AG09309 (cell line): ENCODE measurements at regions not wholly inside any gene's neighbourhood (a gene's known extent, or its start where the extent isn't known, plus 50 kb on each side); places are given as distances from the start of the nearest gene placed in this dataset.

Experiments
- DNase-seq: peaks from one replicate; pipeline ENCODE4 v3.0.0-alpha.2; 2010; ENCODE audit warnings: low read depth
- H3K4me3 ChIP-seq: 2 replicates; pipeline ENCODE4 v1.5.1; 2011; ENCODE audit warnings: mild to moderate bottlenecking, low read depth, low read length, moderate library complexity; ENCODE audit not compliant: control insufficient read depth
- TF ChIP-seq, protein P1 (sequence below): IDR thresholded peaks from 2 replicates; pipeline ENCODE4 v1.5.1; 2011; ENCODE audit warnings: mild to moderate bottlenecking, low read depth, low read length, inconsistent platforms; ENCODE audit not compliant: insufficient read depth, control insufficient read depth; ENCODE audit errors: missing control alignments

DNA sequence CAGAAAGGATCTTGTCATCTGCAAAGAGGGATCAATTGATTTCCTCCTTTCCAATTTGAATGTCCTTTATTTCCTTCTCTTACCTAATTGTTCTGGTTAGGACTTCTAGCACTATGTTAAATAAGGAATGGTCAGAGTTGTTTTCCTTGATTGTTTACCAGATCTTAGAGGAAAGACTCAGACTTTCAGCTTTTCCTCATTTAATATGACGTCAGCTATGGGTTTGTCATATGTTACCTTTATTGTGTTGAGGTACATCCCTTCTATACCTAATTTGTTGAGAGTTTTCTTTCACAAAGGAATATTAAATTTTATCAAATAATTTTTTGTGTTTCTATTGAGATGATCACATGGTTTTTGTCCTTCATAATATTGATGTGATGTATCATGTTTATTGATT lies 656.5 kb upstream of the GRAMD2B start:
- TF ChIP-seq, protein P1, sequence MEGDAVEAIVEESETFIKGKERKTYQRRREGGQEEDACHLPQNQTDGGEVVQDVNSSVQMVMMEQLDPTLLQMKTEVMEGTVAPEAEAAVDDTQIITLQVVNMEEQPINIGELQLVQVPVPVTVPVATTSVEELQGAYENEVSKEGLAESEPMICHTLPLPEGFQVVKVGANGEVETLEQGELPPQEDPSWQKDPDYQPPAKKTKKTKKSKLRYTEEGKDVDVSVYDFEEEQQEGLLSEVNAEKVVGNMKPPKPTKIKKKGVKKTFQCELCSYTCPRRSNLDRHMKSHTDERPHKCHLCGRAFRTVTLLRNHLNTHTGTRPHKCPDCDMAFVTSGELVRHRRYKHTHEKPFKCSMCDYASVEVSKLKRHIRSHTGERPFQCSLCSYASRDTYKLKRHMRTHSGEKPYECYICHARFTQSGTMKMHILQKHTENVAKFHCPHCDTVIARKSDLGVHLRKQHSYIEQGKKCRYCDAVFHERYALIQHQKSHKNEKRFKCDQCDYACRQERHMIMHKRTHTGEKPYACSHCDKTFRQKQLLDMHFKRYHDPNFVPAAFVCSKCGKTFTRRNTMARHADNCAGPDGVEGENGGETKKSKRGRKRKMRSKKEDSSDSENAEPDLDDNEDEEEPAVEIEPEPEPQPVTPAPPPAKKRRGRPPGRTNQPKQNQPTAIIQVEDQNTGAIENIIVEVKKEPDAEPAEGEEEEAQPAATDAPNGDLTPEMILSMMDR, result no peak
- H3K4me3 ChIP-seq, result no peak overlapping the region
- DNase-seq, result no peak

DNA sequence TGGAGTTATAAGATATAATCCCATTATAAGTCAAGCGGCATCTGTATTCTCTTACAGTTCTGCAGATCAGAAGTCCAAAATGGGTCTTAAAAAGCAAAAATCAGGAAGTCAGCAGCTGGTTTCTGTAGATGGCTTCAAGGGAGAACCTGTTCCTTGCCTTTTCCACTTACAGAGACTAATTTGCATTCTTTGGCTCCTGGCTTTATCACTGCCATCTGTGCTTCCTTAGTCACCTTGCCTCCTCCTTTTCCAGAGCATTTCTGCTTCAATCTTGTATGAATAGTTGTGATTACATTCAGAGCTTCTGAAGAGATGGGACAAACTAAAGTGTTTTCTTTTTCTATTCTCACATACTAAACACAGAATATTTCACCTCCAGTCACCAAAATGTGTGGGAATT lies 647.3 kb upstream of the GRAMD2B start:
- TF ChIP-seq, protein P1, result no peak
- H3K4me3 ChIP-seq, result no peak overlapping the region
- DNase-seq, result no peak

DNA sequence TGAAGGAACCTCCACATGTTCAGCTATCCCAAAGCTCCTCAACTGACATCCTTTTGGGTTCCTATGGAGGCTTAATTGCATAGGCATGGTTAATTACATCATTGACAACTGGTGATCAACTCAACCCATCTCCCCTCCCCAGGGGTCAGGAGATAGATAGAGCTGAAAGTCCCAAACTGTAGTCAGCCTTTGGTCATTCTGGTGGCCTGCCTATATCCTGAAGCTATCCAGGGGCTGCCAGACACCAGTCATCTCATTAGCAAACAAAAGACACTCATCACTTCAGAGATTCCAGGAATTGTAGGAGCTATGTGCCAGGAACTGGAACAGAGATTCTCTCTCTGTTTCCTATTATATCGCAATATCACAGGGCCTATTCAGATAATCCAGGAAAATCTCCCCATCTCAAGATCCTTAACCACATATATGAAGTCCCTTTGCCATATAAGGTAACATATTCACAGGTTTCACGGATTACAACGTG lies 646.5 kb upstream of the GRAMD2B start:
- no peak for DNase-seq
- TF ChIP-seq, protein P1, result no peak
- H3K4me3 ChIP-seq, result no peak overlapping the region

DNA sequence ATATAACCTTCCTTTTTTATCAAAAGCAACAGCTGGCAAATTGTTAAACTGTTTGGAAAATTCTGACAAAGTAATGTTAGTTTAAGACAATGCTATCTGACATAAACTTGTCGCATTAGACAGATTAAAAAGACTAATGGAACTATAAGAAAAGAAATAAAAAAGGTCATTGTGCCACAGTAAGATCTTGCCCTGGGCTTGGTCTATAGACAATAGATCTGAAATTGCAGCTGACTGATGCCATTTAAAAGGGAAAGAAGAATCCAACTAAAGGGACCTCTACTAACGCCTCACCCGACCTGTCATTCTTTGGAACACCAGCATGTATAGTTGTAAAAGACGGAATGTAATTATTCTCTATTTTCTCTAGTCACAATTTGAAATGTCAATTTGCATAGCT lies 644.4 kb upstream of the GRAMD2B start:
- DNase-seq, result no peak
- TF ChIP-seq, protein P1, result no peak

DNA sequence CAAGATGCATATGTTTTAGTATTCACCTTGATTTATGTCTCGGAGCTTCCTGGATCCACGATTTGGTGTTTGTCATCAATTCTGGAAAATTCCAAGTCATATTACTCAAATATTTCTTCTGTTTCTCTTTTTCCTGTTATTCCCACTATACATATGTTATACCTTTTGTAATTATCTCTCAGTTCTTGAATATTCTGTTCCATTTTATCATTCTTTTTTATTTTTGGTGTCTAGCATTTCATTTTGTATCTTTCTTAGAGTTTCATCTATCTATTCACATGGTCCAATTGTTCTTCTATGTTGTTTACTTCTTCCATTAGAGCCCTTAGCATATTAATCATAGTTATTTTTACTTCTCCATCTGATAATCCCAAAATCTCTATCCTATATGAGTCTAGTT lies 637.8 kb upstream of the GRAMD2B start:
- no peak for DNase-seq
- TF ChIP-seq, protein P1, result no peak
- no peak overlapping the region for H3K4me3 ChIP-seq

More for the DNA sequence above, 644.4 kb upstream of the GRAMD2B start:
- H3K4me3 ChIP-seq, result no peak overlapping the region

DNA sequence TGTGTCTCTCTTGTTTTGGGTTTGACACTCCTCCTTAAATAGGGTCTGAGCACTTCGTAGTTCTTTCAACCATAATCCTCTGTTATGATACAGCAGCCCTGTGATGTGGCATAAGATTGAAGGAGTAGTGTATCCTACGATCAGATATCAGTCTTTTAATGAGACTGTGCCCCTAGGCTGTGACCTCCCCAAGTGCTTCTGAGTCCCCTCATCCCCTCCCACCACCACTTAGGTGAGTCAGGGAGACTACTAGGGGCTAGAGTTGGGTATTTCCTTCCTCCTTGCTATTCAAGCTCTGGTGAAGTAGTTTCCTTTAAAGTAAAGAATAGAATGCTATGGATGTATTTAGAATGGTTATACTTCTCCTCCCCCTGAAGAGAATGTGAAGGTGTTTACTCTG lies 637.2 kb upstream of the GRAMD2B start:
- DNase-seq, result no peak
- H3K4me3 ChIP-seq, result no peak overlapping the region
- TF ChIP-seq, protein P1, result no peak

DNA sequence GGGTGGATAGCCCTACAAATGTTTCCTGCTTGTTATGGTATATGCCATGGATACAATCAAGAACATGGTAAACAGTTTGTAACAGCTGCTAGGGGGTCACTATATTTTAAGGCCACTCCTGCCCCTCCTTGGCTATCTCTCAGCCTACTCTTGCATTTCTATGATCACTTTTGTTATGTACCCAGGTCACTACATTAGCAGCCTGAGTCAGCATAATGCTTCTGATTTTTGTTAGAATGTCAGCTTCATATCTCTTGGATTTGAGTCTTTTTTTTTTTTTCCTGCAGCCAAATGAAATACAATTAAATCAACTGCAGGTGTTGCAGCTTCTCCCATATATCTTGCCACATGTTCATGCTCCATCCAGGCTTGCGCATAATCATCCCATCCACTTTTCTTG lies 629.7 kb upstream of the GRAMD2B start:
- no peak overlapping the region for H3K4me3 ChIP-seq
- TF ChIP-seq, protein P1, result no peak
- no peak for DNase-seq
